ENCODE measurements at regions not wholly inside any gene's neighbourhood (a gene's known extent, or its start where the extent isn't known, plus 50 kb on each side); places are given as distances from the start of the nearest gene placed in this dataset.

DNA sequence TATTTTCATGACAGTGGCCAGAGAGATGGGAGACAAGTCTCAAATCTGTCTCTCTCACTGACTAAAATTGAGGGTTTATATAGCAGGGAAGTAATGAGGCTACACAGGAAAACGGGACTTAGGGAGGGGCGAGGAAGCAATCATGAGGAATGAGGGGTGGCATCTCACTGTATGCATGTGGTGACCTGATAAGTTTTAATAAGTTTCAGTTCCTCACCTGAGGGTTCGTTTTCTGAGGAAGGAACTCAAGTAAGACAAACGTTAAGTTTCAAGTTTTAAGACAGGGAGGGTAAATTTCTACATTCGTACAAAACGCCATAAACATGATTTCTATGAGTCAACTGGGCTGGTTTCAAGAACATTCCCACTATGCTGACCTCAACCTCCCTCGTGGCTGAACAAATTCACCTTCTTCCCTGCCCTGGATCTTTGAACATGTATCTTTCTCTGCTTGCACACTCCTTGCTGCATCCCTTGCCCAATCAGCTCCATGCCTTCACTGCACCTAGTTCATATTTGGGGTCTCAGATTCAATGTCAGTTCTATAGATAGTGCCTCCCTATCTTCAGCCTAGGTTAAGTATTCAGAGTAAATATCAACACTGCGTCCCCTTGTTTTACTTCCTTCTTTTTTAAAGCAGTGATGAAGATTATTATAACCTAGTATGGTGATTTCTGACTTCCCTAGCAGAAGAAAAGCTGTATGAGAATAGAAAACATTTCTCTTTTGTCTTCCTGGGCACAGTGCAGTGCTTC is 53.3 kb upstream of the CNTNAP5 start:
- no peak for DNase-seq

Data from inflammatory macrophage treated with lipopolysaccharide for 1 hour (primary cell).